IMR-90 (cell line): ENCODE measurements at regions not wholly inside any gene's neighbourhood (a gene's known extent, or its start where the extent isn't known, plus 50 kb on each side); places are given as distances from the start of the nearest gene placed in this dataset.

ENCODE experiments used
- CTCF ChIP-seq: conservative IDR thresholded peaks from 2 replicates; pipeline ENCODE4 v1.5.1; 2012; ENCODE audit warnings: mild to moderate bottlenecking, low read depth, low read length, improper control_type of control experiment
- POLR2A ChIP-seq: IDR thresholded peaks from 2 replicates; pipeline ENCODE4 v1.6.1; 2012; ENCODE audit warnings: mild to moderate bottlenecking, low read depth, low read length

- TF ChIP-seq CTCF, result no peak
- TF ChIP-seq POLR2A, result no peak
Measured at GRCh38 chr2:128392207-128392606, 73.5 kb upstream of the HS6ST1 start.
